Transverse colon (tissue), 4 donors: ENCODE measurements at regions not wholly inside any gene's neighbourhood (a gene's known extent, or its start where the extent isn't known, plus 50 kb on each side); places are given as distances from the start of the nearest gene placed in this dataset.

Source experiments
- DNase-seq: peaks from one replicate; pipeline ENCODE4 v3.0.0-alpha.2; 2019
- H3K27ac ChIP-seq, 4 donors: fragments of 200-600 bp; sonication (generic); 2 replicates each; pipeline ENCODE4 v1.5.1; 2016 to 2018; ENCODE audit warnings: inconsistent platforms in 4 of 4
- H3K27me3 ChIP-seq: fragments of 200-600 bp; sonication (generic); 2 replicates; pipeline ENCODE4 v1.5.1; 2017; ENCODE audit warnings: inconsistent platforms
- H3K36me3 ChIP-seq, 4 donors: fragments of 200-600 bp; sonication (generic); 2 replicates each; pipeline ENCODE4 v1.5.1; 2017 to 2019; ENCODE audit warnings: inconsistent platforms in 4 of 4
- H3K4me1 ChIP-seq, 4 donors: fragments of 200-600 bp; sonication (generic); 2 replicates each; pipeline ENCODE4 v1.5.1; 2017 to 2020; ENCODE audit warnings: inconsistent platforms in 4 of 4
- H3K4me3 ChIP-seq, 4 donors: fragments of 200-600 bp; sonication (generic); 1 replicate in 1 of 4; 2 replicates in 3 of 4; pipeline versions ENCODE4 v1.5.1 to v1.6.1; 2017 to 2019; ENCODE audit warnings: inconsistent platforms in 4 of 4
- H3K9me3 ChIP-seq, 2 donors: fragments of 200-600 bp; sonication (generic); 2 replicates each; pipeline ENCODE4 v1.5.1; 2017 to 2019; ENCODE audit warnings: inconsistent platforms in 2 of 2
- EP300 ChIP-seq: sonication (generic); formaldehyde crosslinking; IDR thresholded peaks from one replicate; pipeline ENCODE4 v1.6.1; 2017; ENCODE audit warnings: antibody characterized with exemption, low read depth
- POLR2A ChIP-seq: fragments of 450-650 bp; IDR thresholded peaks from one replicate; pipeline ENCODE4 v1.6.1; 2016; ENCODE audit warnings: antibody characterized with exemption, mild to moderate bottlenecking, moderate library complexity
- POLR2AphosphoS5 ChIP-seq, 3 donors: sonication (generic); formaldehyde crosslinking; IDR thresholded peaks; one replicate each; pipeline ENCODE4 v1.6.1; 2016; ENCODE audit warnings: antibody characterized with exemption in 3 of 3
- WGBS, 2 donors: methylation state at CpG; one replicate each; pipeline ENCODE4 v1.1.5; 2018; ENCODE audit warnings: low coverage in 1 of 2; 5-methylcytosine and 5-hydroxymethylcytosine counted together
- in situ Hi-C, 4 donors: fragments of 200-750 bp; cut with MboI; loops; one replicate each; pipeline versions ENCODE4 v1.15.0 to v1.15.1; 2017; ENCODE audit warnings: low sequenced_read_pairs in 3 of 4, low pct_ligation_motif_present in 1 of 4, low pct_unique_long_range_greater_than_20kb in 1 of 4
- intact Hi-C: fragments of 100-400 bp; cut with DNase I; formaldehyde crosslinking; loops from one replicate; pipeline ENCODE4 v1.15.1; 2023; ENCODE audit warnings: low total_unique reads
- TF ChIP-seq, protein P1 (sequence below), 5 experiments: fragments of 200-600 bp in 3 of 5; fragments of 450-650 bp in 2 of 5; sonication (generic) in 3 of 5; IDR thresholded peaks; 1 replicate in 2 of 5; 2 replicates in 3 of 5; pipeline ENCODE4 v1.5.1; 2016 to 2017; ENCODE audit warnings: antibody characterized with exemption in 5 of 5, inconsistent platforms in 3 of 5, mild to moderate bottlenecking in 2 of 5, moderate library complexity in 1 of 5

DNA sequence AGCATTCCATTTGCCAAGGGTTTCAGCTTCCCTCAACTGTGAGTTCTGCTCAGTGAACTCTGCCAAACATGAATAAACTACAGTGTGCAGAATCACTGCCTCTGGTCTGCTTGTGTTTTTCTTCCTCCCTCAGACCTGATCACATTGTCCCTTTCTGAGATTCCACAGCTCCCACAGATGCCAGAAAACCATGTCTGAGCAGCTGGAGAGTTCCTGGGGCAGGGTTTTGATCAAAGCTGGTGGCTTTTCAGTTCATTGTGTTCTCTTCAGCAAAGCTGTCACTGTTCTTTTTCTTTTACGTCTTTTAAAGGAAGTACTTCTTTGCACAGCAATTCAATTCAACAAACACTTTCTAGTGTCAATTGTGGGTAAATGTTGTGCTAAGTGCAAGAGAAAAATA lies 555.8 kb downstream of the RBFOX1 start:
- H3K9me3 ChIP-seq = no peaks in the 10 kb centered on the region
- WGBS, 2 donors = 7 to 21% methylated on average over 1 of the region's 1 CpG
- intact Hi-C loops (no loop called here), in situ Hi-C loops (no loop called here)
- peaks cover 0 to 7% (median 1%) of the 10 kb centered on the region in 4 donors for H3K4me1 ChIP-seq
- no peak for DNase-seq
- H3K4me3 ChIP-seq = no peak overlapping the region
- no peaks in the 10 kb centered on the region for H3K27me3 ChIP-seq
- H3K36me3 ChIP-seq = no peaks in the 10 kb centered on the region
- TF ChIP-seq POLR2A = no peak
- no peak for TF ChIP-seq EP300
- TF ChIP-seq, protein P1, sequence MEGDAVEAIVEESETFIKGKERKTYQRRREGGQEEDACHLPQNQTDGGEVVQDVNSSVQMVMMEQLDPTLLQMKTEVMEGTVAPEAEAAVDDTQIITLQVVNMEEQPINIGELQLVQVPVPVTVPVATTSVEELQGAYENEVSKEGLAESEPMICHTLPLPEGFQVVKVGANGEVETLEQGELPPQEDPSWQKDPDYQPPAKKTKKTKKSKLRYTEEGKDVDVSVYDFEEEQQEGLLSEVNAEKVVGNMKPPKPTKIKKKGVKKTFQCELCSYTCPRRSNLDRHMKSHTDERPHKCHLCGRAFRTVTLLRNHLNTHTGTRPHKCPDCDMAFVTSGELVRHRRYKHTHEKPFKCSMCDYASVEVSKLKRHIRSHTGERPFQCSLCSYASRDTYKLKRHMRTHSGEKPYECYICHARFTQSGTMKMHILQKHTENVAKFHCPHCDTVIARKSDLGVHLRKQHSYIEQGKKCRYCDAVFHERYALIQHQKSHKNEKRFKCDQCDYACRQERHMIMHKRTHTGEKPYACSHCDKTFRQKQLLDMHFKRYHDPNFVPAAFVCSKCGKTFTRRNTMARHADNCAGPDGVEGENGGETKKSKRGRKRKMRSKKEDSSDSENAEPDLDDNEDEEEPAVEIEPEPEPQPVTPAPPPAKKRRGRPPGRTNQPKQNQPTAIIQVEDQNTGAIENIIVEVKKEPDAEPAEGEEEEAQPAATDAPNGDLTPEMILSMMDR (IDR thresholded peaks at IDR 0.05) = no peak
- TF ChIP-seq POLR2AphosphoS5 (IDR thresholded peaks at IDR 0.05) = peak in 1 of 3 donors; percentile 56
- peak overlapping the region in 1 of 4 donors; percentile 25 for H3K27ac ChIP-seq

DNA sequence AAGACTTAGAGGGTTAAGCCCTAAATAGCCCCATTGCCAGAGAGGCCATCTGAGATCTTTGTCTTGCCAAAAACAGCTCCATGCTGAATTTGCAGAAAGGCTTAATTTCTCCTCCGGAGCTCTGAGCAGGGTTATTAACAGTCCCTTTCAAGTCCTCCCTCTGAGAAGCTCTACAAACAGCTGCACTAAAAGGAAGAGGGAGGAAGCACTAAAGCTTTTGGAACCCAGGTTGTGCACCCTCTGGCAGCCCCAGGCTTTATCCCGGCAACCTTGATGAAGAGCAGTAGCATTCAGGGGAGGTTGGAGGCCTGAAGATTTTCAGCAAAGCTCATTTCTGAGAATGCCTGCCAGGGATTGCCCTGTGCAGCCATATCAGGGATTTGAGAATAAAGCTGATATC lies 554.7 kb downstream of the RBFOX1 start:
- intact Hi-C loops (no loop called here), in situ Hi-C loops (no loop called here)
- 31% methylated on average over 2 of the region's 2 CpGs; no CpG with 5 or more reads in 1 of the 2 donors for WGBS, 2 donors
- Histone ChIP-seq H3K27me3 (no peaks in the 10 kb centered on the region), H3K9me3 (no peaks in the 10 kb centered on the region), H3K36me3 (no peaks in the 10 kb centered on the region), H3K27ac (no peak overlapping the region), H3K4me1 (peaks cover 0 to 7% (median 1%) of the 10 kb centered on the region in 4 donors), H3K4me3 (no peak overlapping the region)
- TF ChIP-seq, protein P1 (IDR thresholded peaks at IDR 0.05) = no peak
- TF ChIP-seq POLR2AphosphoS5 (IDR thresholded peaks at IDR 0.05) (no peak), POLR2A (no peak), EP300 (no peak)
- DNase-seq = no peak

DNA sequence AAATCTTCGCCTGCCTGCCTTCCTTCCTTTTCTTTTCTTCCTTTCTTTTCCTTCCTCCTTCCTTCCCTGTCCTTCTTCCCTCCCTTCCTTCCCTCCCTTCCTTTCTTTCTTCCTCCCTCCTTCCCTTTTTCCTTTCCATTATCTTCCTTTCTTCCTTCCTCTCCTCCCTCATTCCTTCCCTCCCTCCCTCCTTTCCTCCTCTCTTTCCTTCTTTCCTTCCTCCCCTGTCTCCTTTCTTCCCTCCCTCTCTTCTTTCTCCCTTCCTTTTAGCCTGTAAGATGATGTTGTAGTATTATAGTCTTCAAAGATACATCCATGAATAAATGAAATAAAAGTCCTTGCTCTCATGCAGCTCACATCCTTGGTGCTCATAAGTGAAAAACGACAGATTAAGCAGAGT lies 539.3 kb downstream of the RBFOX1 start:
- no peaks in the 10 kb centered on the region for H3K36me3 ChIP-seq
- H3K4me3 ChIP-seq = no peak overlapping the region
- DNase-seq = no peak
- H3K27me3 ChIP-seq = no peaks in the 10 kb centered on the region
- H3K9me3 ChIP-seq = no peaks in the 10 kb centered on the region
- in situ Hi-C loops = no loop called here
- H3K4me1 ChIP-seq = no peaks in the 10 kb centered on the region
- TF ChIP-seq, protein P1 (IDR thresholded peaks at IDR 0.05) = no peak
- no peak for TF ChIP-seq EP300
- no peak for TF ChIP-seq POLR2A
- TF ChIP-seq POLR2AphosphoS5 (IDR thresholded peaks at IDR 0.05) = no peak
- WGBS, 2 donors = 71 to 76% methylated on average over 2 of the region's 2 CpGs
- H3K27ac ChIP-seq = no peak overlapping the region
- intact Hi-C loops = no loop called here

DNA sequence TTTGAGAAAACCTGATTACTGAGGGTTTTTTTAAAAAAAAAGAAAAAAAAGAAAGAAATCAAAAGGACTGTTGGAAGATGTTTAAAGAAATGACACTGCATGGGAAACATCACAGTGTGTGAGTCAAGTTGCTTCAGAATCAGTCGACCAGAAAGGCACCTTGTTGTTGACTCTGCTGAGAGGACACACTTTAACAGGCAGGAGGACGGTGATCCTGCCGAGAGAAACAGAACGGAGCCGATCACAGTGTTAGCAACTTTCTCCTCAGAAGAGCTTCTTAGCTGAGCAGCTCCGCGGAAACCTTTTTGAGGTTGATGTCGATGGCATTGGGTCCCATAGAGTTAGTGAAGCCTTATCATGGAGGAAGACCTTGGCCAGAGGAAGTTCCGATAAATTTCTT lies 538.7 kb downstream of the RBFOX1 start:
- Histone ChIP-seq H3K4me3 (no peak overlapping the region), H3K9me3 (no peaks in the 10 kb centered on the region), H3K36me3 (no peaks in the 10 kb centered on the region), H3K27ac (no peak overlapping the region), H3K4me1 (no peaks in the 10 kb centered on the region), H3K27me3 (no peaks in the 10 kb centered on the region)
- DNase-seq = no peak
- no peak for TF ChIP-seq EP300
- no peak for TF ChIP-seq POLR2AphosphoS5 (IDR thresholded peaks at IDR 0.05)
- TF ChIP-seq, protein P1 (IDR thresholded peaks at IDR 0.05) = no peak
- no peak for TF ChIP-seq POLR2A
- 81 to 87% methylated on average over 9 of the region's 9 CpGs for WGBS, 2 donors
- in situ Hi-C loops (no loop called here), intact Hi-C loops (no loop called here)
